ENCODE measurements at regions not wholly inside any gene's neighbourhood (a gene's known extent, or its start where the extent isn't known, plus 50 kb on each side); places are given as distances from the start of the nearest gene placed in this dataset.
"Not testable (repeated sequence)": the region's sequence is repeated elsewhere in the genome, so short reads cannot be mapped to it uniquely, and the experiment has no call there.

DNA sequence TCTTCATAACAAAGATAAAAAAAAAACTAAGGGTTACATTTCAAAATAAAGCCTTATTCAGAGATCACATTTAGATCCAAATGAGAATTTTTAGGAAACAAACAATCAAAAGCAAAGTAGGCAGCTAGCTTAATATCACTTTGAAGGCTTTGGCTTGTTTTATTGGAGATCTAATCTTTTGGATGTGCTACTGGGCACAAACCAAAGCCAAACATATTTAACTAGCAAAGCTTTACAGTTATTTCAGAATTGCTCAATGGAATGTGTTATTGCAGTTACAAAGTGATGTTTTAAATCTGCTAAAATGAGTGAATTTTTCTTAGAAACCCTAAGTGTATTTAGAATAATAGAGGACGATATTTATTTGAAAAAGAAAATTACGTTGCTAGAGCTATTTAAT is 114.7 kb upstream of the KLHL1 start:
- DNase-seq = no peak

DNA sequence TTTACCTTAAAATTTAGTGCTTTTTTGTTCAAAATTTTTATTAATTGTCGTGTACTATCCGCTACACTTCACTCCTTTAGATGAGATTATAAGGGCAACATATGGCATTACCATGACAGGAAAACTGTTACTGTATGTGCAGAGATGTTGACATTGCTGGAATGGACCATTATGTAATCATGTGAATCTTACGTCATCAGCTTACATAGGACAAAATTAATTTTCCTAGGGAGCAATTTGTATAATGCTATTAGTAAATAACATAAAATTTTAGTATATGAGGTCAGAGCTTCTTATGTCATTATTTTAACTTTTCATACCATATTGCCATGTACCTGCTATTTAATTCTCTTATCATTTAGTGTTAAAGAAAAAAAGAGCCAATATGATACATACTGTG is 110.4 kb upstream of the KLHL1 start:
- DNase-seq = no peak

DNA sequence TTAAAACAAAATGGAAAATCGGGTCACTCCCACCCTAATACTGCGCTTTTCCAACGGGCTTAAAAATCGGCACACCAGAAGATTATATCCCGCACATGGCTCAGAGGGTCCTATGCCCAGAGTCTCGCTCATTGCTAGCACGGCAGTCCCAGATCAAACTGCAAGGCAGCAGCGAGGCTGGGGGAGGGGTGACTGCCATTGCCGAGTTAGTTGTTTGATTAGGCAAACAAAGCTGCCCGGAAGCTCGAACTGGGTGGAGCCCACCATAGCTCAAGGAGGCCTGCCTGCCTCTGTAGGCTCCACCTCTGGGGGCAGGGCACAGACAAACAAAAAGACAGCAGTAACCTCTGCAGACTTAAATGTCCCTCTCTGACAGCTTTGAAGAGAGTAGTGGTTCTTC is 100.7 kb upstream of the KLHL1 start:
- not testable (repeated sequence) for DNase-seq

DNA sequence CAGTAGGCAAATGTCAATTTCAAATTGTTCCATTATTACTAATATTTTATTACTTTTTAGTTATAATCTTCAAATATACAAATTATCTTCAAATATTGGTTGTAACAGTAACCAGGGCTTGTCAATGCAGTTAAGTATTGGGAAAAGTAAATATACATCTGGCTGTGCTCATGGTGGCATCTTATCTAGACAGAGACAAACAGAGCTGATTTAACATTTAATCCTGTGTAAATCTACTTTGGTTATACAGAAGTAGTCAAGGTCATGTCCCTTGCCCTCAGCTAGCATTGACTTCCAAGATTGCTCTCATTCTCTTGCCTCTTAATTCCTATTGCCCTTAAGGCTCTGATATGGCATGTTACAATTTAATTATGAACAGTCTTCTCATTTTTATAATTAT is 98.4 kb upstream of the KLHL1 start:
- DNase-seq = no peak

DNA sequence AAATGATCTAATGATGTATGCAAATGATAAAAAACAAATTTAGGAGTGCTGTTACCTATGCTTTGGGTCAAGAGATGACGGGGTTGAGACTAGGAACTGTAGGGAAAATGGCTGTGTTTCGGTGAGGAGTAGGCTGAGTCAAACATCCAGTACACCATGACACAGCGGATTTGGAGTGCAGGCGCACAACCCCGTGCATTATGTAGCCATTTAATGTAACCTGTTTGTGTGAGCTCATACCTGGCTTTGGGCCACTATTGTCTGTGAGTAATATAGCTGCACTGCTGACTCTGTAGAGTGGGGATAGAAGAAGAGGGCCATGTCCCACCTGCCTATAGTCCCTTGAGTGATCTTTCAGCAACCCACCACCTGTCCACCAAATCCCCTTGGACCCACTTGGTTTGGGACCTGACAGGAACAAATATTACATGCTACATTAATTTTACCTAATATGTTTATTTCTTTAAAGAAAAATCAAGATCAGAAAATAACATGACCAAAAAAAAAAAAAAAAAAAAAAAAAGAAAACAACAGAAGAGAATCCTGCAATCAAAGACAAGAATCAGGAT is 95.5 kb upstream of the KLHL1 start:
- DNase-seq = no peak

DNA sequence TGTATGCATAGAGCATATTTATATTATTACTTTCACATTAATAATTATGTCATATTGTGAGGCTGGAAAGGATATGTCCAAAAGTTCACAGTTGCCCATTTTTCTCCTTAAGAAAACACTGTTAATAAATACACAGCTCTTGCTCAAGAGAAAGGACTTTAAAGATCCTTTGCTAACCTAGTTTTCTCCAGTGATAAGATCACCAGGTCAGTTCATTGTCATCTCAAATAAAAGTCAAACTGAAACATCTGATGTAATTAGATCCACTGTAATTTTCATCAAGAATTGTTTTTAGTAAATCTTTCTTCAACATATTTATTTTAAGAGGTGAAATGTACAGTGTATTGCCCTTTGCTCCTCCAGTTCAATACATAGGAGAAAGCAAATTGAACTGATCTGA is 82.8 kb upstream of the KLHL1 start:
- no peak for DNase-seq

DNA sequence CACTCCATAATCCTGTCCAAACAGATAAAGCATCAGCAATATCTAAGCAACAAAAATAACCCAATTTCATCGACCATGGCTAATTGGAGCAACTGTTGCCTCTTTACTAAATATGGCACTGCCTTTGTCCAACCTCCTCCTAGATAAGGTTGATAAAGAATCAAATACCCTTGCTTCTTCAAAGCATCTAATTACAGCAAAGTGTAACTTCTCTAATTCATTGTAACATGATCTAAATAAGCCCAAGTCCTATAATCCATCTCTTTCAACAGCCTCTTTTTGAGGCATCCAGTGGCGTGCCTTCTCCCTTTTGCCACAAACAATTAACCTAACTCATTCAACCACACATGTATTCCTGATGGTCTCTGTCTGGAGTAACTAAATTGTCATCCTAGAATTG is 81.7 kb upstream of the KLHL1 start:
- no peak for DNase-seq

DNA sequence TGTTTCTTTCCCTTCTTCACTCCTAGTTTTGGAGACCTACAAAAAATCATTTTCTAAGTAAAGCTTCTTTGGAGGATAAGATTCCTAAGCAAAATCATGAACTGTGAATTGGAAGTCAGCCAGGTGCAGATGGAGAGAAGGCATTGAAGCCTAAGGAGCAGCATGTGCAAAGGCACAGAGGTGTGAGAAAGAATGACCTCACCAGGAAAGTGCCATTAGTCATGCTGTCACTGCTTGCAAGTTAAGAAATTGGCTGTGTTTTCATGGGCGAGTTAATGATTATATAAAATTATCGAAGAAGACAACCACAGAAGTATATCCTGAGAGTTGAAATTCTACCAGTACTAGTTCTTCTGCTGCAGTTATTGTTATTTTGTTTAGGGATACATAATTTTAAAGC is 80.3 kb upstream of the KLHL1 start:
- DNase-seq = no peak

DNA sequence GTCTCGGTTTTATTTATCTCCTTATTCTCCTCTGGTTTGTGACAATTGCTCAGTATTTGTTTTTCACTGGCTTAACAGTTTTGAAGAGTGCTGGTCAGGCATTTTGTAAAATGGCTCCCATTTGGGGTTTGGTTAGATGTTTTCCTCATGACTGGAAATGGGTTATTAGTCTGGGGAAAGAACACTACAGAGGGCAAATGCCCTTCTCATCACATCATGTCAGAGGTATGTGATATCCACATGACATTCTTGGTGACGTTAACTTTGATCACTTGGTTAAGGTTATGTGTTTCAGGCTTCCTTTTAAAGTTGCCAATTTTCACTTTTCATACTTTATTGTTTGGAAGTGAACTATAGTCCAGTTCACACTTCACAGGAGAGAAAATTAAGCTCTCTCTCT is 74.8 kb upstream of the KLHL1 start:
- DNase-seq = no peak

All from CD4-positive, alpha-beta T cell treated with Interleukin-1 beta for 1 hour (primary cell).